GM21515 (cell line): ENCODE measurements at regions not wholly inside any gene's neighbourhood (a gene's known extent, or its start where the extent isn't known, plus 50 kb on each side); places are given as distances from the start of the nearest gene placed in this dataset.
"Not testable (repeated sequence)": the region's sequence is repeated elsewhere in the genome, so short reads cannot be mapped to it uniquely, and the experiment has no call there.

Source experiments
- ATAC-seq: cut with Tn5 transposase; IDR thresholded peaks from one replicate; pipeline ENCODE4 v1.9.1; 2021; ENCODE audit not compliant: unreplicated experiment

DNA sequence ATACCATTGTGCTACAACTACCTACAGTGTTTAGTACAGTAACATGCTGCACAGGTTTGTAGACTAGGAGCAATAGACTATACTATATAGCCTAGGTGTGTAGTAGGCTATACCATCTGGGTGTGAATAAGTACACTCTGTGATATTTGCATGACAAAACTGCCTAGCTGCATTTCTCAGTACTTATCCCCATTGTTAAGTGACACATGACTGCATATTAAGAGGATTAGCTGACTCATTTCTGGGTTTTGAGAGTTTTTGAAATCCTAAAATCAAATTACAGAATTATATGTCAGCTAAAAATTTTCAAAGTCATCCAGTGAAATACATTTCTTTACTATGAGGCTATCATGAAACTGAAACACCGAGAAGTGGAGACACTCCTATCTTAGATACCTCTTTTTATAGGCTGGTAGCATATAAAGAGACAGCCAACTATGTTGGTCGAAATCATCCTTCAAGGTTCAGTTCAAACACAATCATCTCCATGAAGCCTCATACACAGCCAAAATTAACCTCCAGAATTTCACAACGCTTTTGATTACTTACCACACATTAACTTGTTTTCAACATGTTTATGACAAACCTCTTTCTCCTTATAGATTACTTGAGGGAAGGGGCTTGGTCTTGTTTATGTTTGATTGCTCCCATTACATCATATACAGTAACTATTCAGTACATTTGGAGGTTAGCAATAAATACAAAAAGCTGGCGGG lies 89.8 kb upstream of the ANK3 start:
- no peak for ATAC-seq

GRCh38 chr10:60476451-60476850 lies 86.8 kb upstream of the ANK3 start:
- ATAC-seq, result no peak

- ATAC-seq, result no peak
These were observed 83.9 kb upstream of the ANK3 start for GRCh38 chr10:60473557-60473956.

DNA sequence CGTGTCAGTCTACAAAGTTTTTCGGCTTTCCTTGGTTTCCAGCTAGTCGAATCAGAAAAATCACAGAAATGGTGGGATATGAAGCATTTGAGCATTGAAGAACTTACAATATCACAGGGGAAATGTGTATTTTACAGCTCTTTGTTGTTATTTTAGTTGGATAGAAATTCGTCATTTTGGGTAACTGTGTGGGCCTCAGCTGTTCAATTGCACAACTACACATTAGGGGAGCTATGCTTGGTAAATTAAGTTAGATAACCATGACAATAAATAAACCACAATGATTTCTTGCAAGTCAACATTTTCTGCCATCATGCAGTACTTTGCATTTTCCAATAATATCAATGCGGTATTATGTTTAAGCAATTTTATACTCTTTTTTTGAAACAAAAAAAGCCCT lies 80.4 kb upstream of the ANK3 start:
- ATAC-seq, result no peak

GRCh38 chr10:60469147-60469546 lies 79.5 kb upstream of the ANK3 start:
- not testable (repeated sequence) for ATAC-seq

GRCh38 chr10:60467202-60467546 lies 77.5 kb upstream of the ANK3 start:
- no peak for ATAC-seq

DNA sequence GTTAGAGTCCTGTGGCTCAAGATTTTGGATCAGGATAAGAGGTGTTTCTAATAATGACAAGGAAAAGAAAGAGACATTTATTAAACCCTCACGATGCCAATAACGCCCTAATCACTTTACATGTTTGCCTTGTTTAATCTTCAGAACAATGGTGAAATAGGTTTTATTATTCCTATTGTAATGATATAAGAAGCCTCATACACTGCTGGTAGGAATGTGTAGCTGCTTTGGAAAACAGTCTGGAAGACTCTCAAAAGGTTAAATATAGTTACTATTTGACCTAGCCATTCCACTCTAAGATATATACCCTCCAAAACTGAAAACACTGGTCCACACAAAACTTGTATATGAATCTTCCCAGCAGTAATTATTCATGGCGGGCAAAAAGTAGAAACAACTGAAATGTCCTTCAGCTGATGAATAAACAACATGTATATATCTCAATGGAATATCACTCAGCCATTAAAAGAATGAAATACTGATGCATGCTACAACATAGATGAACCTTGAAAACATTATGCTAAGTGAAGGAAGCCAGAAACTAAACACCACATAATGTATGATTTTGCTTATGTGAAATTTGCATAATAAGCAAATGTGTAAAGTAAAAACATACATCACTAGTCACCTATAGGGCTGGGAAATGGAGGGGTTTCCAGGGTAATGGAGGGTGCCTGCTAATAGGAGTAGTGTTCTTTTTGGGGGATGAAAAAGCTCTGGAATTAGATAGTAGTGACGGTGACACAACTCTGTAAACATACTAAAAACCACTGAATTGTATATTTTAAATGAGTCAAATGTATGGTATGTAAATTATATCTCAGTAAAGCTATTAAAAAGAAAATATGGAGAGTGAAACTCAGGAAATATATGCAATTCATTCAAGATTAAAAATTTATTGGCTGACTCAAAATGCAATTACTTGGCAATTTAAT lies 76.9 kb upstream of the ANK3 start:
- no peak for ATAC-seq

- ATAC-seq, result no peak
These were observed 76.1 kb upstream of the ANK3 start for GRCh38 chr10:60465801-60466200.

- ATAC-seq, result no peak
These were observed 75.0 kb upstream of the ANK3 start for GRCh38 chr10:60464659-60465058.

DNA sequence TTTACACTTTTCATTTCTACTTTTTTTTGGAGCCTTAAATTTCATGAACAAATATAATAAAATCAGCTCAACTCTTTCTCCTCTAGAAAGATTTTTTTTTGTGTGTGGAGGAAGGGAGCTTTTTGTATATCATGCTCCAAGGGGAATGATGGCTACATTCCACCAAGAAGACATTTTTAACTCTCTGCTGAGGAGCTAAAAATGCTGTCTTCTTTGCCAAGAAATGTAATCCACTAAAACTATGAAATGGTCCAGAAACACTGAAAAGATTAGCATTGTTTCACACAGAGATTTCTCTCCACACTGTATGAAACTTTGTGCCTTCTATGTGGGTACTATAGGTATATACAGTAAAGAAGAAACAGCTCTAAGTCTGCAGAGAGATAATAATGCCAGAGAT lies 74.1 kb upstream of the ANK3 start:
- ATAC-seq, result no peak

DNA sequence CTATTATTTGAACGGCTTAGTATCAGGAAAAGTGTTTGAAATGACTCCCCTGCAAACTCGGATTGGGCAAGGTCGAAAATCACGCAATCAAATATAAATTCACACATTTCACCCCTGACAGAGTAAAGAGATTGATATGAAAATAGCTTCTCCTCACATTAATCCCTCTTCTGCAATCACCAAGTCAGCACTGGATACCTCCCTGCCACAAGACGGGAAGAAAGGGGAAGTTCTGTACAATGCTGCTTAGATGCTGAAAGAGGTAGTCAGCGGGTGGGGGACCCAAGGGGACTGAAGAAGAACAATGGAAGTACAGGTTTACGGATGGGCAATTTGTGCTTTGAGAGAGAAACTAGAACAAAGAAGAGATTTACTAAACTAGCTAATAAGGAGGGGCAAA lies 72.0 kb upstream of the ANK3 start:
- ATAC-seq, result no peak

DNA sequence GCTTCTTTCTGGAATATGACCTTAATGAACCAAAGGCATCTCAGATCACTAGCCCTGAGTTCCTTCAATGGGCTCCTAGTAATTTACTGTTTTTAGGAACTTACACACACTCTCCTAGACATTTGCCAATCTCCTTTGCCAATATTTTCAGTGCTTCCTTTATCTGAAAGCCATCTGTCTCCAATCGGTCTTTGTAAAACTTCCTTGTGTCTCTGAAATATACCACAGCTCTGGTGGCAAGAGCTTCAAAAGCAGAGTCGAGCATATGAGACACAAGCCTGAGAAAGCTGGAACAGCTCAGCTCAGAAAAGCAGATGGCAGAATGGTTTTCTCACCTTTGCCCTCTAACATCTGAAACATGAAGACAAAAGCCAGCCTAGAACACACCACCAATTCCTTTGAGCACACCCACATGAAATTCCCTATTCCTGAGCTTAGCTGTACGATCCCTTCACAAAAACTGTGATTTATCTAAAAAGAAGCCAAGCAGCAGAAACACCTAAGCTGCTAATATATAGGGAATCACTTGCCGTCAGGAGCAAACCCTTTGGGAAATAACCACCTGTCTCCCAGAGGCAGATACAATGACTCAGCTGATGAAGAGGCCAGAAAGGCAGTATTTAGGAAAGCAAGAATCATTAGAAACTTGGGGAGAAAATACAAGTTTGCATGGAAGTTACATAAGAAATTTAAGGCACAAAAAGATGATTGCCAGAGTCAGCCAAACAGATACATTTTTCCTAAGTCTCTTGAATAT lies 70.2 kb upstream of the ANK3 start:
- no peak for ATAC-seq

DNA sequence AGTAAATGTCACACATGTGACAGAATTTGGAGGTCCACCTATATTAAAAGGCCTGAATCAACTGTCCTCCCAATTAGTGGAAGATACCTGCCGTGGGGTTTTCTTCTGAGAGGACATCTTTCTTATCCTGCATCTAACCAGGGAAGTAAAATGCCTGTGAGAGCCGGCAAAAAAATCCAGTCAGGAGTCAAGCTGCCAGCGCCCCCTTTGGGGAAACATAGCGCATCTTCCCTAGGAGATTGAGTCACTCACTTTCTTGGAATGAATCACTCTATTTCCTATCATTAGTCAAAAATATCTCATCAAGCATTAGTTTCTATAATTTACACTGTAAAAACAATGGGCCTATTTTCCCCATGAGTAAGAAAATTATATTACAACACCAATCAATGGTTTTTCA lies 66.4 kb upstream of the ANK3 start:
- ATAC-seq, result no peak

GRCh38 chr10:60454336-60454735 lies 64.7 kb upstream of the ANK3 start:
- no peak for ATAC-seq

DNA sequence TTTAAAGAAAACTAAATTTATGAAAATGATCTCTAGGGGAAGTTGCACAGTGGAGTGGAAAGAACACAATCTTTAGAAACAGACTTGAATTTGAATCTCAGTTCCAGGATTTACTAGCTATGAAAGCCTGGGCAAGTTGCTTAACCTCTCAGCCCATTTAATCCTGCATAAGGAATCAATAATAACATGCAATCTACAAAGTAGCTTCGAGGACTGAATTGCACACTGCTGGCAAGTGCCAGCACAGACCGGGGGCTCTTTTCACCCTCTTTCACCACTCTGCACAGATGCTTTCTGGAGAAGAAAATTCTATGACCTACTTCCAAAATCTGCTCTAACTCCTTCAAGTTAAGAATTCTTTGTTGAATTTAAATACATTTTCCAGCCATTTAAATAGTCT lies 63.4 kb upstream of the ANK3 start:
- no peak for ATAC-seq

- no peak for ATAC-seq
These were observed 60.6 kb upstream of the ANK3 start for GRCh38 chr10:60450291-60450690.

- ATAC-seq, result no peak
These were observed 58.6 kb upstream of the ANK3 start for GRCh38 chr10:60448246-60448645.

GRCh38 chr10:60446851-60447250 lies 57.2 kb upstream of the ANK3 start:
- ATAC-seq, result no peak

DNA sequence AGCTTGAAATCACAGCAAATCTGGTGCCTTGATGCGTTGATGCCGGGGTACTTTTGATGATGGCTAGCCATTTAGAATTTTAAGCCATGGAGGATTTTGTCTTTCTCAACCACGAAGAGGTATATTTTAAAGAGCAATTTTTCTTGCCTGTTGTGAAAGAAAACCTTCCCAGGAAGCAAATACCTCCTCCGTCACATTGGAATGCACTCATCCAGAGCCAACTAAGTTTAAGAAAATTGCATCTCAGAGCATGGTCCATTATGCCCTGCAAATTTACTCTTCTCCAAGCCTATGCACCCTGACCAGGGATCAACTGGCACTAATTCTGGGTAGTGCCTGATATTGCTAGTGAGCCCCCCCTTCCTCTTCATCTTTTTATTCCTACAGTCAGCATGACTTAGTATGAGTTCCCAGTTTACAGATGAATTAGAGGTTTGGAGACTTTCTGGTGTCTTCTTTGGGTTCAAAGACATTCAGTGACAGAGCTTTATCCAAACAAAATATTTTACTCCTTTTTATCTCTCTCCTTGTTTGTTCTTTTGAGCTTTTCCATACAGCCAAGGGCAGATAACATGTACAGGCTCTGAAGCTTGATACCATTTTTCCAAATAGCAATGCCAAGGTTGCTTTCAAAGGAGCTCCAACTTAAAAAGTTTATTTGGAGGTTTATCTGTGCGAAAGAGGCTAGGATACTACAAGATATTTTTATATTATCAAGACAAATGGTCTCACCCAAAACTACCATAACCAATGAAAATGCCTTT lies 56.6 kb upstream of the ANK3 start:
- ATAC-seq, result no peak

GRCh38 chr10:60444494-60445064 lies 54.9 kb upstream of the ANK3 start:
- ATAC-seq, result no peak

DNA sequence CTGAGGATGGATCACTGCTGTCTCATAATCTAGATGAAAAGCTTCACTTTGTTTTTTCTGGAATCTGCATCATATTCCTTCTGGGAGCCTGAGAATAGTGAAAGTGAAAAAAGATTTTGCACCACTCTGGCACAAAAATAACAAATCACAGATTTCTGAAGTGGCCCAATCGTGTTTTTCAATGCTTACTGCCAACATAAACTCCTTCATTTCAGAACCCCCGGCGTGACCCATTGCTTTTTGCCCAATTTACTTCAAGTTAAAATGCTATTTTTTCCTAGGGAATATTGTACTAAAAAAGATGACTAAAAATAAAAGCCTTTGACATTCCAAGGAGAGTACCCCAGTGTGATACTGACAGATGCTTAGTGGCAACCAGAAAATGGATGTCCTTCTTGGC lies 53.7 kb upstream of the ANK3 start:
- no peak for ATAC-seq
